ENCODE measurements at regions not wholly inside any gene's neighbourhood (a gene's known extent, or its start where the extent isn't known, plus 50 kb on each side); places are given as distances from the start of the nearest gene placed in this dataset.

GRCh38 chr6:40807484-40807883, 220.3 kb upstream of the LRFN2 start:
- H3K27me3 ChIP-seq (ENCODE audit: control insufficient read depth in 1 of 2, insufficient read depth in 2 of 2, low read length in 2 of 2) = no peaks in the 10 kb centered on the region
- no peaks in the 10 kb centered on the region for H3K9me3 ChIP-seq (ENCODE audit: low read length)
- ATAC-seq = no peak
- BruUV-seq (replicated peaks) = no TSS peak
- no peak overlapping the region for H2AFZ ChIP-seq (ENCODE audit: low read length)
- no peak overlapping the region for H3K27ac ChIP-seq (ENCODE audit: extremely low read length, insufficient read depth, low read length)
- intact Hi-C loops (cut with micrococcal nuclease; ENCODE audit: unreplicated experiment) (no loop called here), in situ Hi-C loops (cut with HindIII; ENCODE audit: extremely low pct_ligation_motif_present, low pct_unique_long_range_greater_than_20kb) (no loop called here)
- ChIA-PET POLR2A (no interaction called here), CTCF (ENCODE audit: low intra/inter-chr PET ratio, low total read pairs) (no interaction called here)
- H3K79me2 ChIP-seq (ENCODE audit: insufficient read depth, low read length) = no peaks in the 10 kb centered on the region
- no peaks in the 10 kb centered on the region for H4K20me1 ChIP-seq (ENCODE audit: insufficient read depth, low read length)
- no peak overlapping the region for H3K4me2 ChIP-seq (ENCODE audit: low read depth, low read length)
- no peak for FAIRE-seq
- no peak for TF ChIP-seq ZNF614 (CRISPR knock-in tag; IDR thresholded peaks at IDR 0.05; ENCODE audit: borderline replicate concordance)
- peak; percentile 56 for TF ChIP-seq HNF4A (CRISPR knock-in tag; IDR thresholded peaks at IDR 0.05)
- no peaks in the 10 kb centered on the region for H3K36me3 ChIP-seq (replicated peaks in 1 of 2; ENCODE audit: control insufficient read depth in 1 of 2, insufficient read depth in 2 of 2, low read length in 2 of 2)
- WGBS (ENCODE audit: low lambda C conversion rate) = 5% methylated on average over 5 of the region's 5 CpGs
- DNase-seq (ENCODE audit: low spot score) = no peak
- H3K4me3 ChIP-seq (replicated peaks in 1 of 3; ENCODE audit: insufficient read depth in 1 of 3, low read depth in 2 of 3, low read length in 3 of 3) = no peak overlapping the region
- H3K4me1 ChIP-seq (ENCODE audit: insufficient read depth, low read length) = peaks cover 8% of the 10 kb centered on the region
- H3K9ac ChIP-seq (ENCODE audit: insufficient read depth, low read depth, low read length) = no peak overlapping the region

- H3K4me3 ChIP-seq (replicated peaks in 1 of 3; ENCODE audit: insufficient read depth in 1 of 3, low read depth in 2 of 3, low read length in 3 of 3) = no peak overlapping the region
- TF ChIP-seq THAP7 (CRISPR knock-in tag; IDR thresholded peaks at IDR 0.05) (no peak), ZNF773 (CRISPR knock-in tag; IDR thresholded peaks at IDR 0.05; ENCODE audit: borderline replicate concordance) (no peak), ZNF614 (CRISPR knock-in tag; IDR thresholded peaks at IDR 0.05; ENCODE audit: borderline replicate concordance) (no peak), ZGPAT (CRISPR knock-in tag; IDR thresholded peaks at IDR 0.05) (no peak), CBX5 (CRISPR knock-in tag; IDR thresholded peaks at IDR 0.05; ENCODE audit: borderline replicate concordance) (no peak), HNRNPK (IDR thresholded peaks at IDR 0.05; ENCODE audit: low read depth, low read length, poor library complexity, severe bottlenecking) (no peak)
- H2AFZ ChIP-seq (ENCODE audit: low read length) = no peak overlapping the region
- H3K4me1 ChIP-seq (ENCODE audit: insufficient read depth, low read length) = peaks cover 8% of the 10 kb centered on the region
- H4K20me1 ChIP-seq (ENCODE audit: insufficient read depth, low read length) = no peaks in the 10 kb centered on the region
- peak; percentile 26; the same call in 1 of the 3 replicates for ATAC-seq
- BruUV-seq (replicated peaks) = no TSS peak
- no peaks in the 10 kb centered on the region for H3K27me3 ChIP-seq (ENCODE audit: control insufficient read depth in 1 of 2, insufficient read depth in 2 of 2, low read length in 2 of 2)
- no peak overlapping the region for H3K27ac ChIP-seq (ENCODE audit: extremely low read length, insufficient read depth, low read length)
- H3K9ac ChIP-seq (ENCODE audit: insufficient read depth, low read depth, low read length) = no peak overlapping the region
- CTCF ChIA-PET (ENCODE audit: low intra/inter-chr PET ratio, low total read pairs) = no interaction called here
- H3K9me3 ChIP-seq (ENCODE audit: low read length) = no peaks in the 10 kb centered on the region
- intact Hi-C loops (cut with micrococcal nuclease; ENCODE audit: unreplicated experiment) (no loop called here), in situ Hi-C loops (cut with HindIII; ENCODE audit: extremely low pct_ligation_motif_present, low pct_unique_long_range_greater_than_20kb) (no loop called here)
- H3K36me3 ChIP-seq (replicated peaks in 1 of 2; ENCODE audit: control insufficient read depth in 1 of 2, insufficient read depth in 2 of 2, low read length in 2 of 2) = no peaks in the 10 kb centered on the region
- no peak overlapping the region for H3K4me2 ChIP-seq (ENCODE audit: low read depth, low read length)
- DNase-seq (ENCODE audit: low spot score) = no peak
- POLR2A ChIA-PET = no interaction called here
- 29% methylated on average over 7 of the region's 7 CpGs for WGBS (ENCODE audit: low lambda C conversion rate)
- H3K79me2 ChIP-seq (ENCODE audit: insufficient read depth, low read length) = no peaks in the 10 kb centered on the region
- FAIRE-seq = no peak
Observed at GRCh38 chr6:40806256-40806864, 219.2 kb upstream of the LRFN2 start.
